Colonic mucosa (tissue), 4 donors: ENCODE measurements at regions not wholly inside any gene's neighbourhood (a gene's known extent, or its start where the extent isn't known, plus 50 kb on each side); places are given as distances from the start of the nearest gene placed in this dataset.
"Not testable (repeated sequence)": the region's sequence is repeated elsewhere in the genome, so short reads cannot be mapped to it uniquely, and the experiment has no call there.

Experiments used
- DNase-seq: peaks from one replicate; pipeline ENCODE4 v3.0.0-alpha.2; 2020
- H3K27ac ChIP-seq: fragments of 200-600 bp; one replicate; pipeline ENCODE4 v1.8.0; 2021
- H3K27me3 ChIP-seq: fragments of 200-600 bp; one replicate; pipeline ENCODE4 v1.8.0; 2021
- H3K36me3 ChIP-seq: fragments of 200-600 bp; one replicate; pipeline ENCODE4 v1.8.0; 2021
- H3K4me1 ChIP-seq: fragments of 200-600 bp; one replicate; pipeline ENCODE4 v1.8.0; 2021; ENCODE audit warnings: mild to moderate bottlenecking
- H3K4me3 ChIP-seq: fragments of 200-600 bp; one replicate; pipeline ENCODE4 v1.8.0; 2021
- H3K9ac ChIP-seq, 2 donors: one replicate each; pipeline ENCODE4 v1.7.0; 2013; ENCODE audit warnings: control low read depth in 2 of 2, low read depth in 2 of 2, low read length in 2 of 2
- H3K9me3 ChIP-seq: fragments of 200-600 bp; one replicate; pipeline ENCODE4 v1.8.0; 2021
- CTCF ChIP-seq: fragments of 200-600 bp; IDR thresholded peaks from one replicate; pipeline ENCODE4 v1.8.0; 2022; ENCODE audit warnings: antibody characterized with exemption, mild to moderate bottlenecking
- intact Hi-C: fragments of 100-400 bp; cut with DNase I; formaldehyde crosslinking; loops from one replicate; pipeline ENCODE4 v1.14.1; 2022
- donor health status: healthy.
- donor health status: DM: no; HTN: no; CAD: no.
- donor health status: DM: no; HTN: no; CAD: no.

GRCh38 chr10:81502677-81503359 is 372.2 kb upstream of the NRG3 start:
- Histone ChIP-seq H3K9ac (no peak overlapping the region), H3K27me3 (no peaks in the 10 kb centered on the region), H3K9me3 (no peaks in the 10 kb centered on the region), H3K4me3 (no peak overlapping the region), H3K4me1 (no peaks in the 10 kb centered on the region), H3K27ac (no peak overlapping the region), H3K36me3 (no peaks in the 10 kb centered on the region)
- DNase-seq: no peak
- no peak for TF ChIP-seq CTCF
- intact Hi-C loops: no loop called here

GRCh38 chr10:81505777-81506176 is 369.2 kb upstream of the NRG3 start:
- H3K9ac ChIP-seq, H3K4me1 ChIP-seq, H3K4me3 ChIP-seq, intact Hi-C loops, H3K36me3 ChIP-seq, H3K27me3 ChIP-seq, H3K9me3 ChIP-seq, H3K27ac ChIP-seq, DNase-seq: not testable (repeated sequence)

- H3K27me3 ChIP-seq: no peaks in the 10 kb centered on the region
- intact Hi-C loops: no loop called here
- no peak overlapping the region for H3K27ac ChIP-seq
- no peaks in the 10 kb centered on the region for H3K36me3 ChIP-seq
- no peak overlapping the region for H3K9ac ChIP-seq
- no peaks in the 10 kb centered on the region for H3K4me1 ChIP-seq
- no peak for DNase-seq
- TF ChIP-seq CTCF: no peak
- no peaks in the 10 kb centered on the region for H3K9me3 ChIP-seq
- no peak overlapping the region for H3K4me3 ChIP-seq
These were observed 360.2 kb upstream of the NRG3 start for GRCh38 chr10:81514811-81515210.

- Histone ChIP-seq H3K27me3 (no peaks in the 10 kb centered on the region), H3K27ac (no peak overlapping the region), H3K36me3 (no peaks in the 10 kb centered on the region), H3K4me3 (no peak overlapping the region), H3K4me1 (no peaks in the 10 kb centered on the region), H3K9me3 (no peaks in the 10 kb centered on the region), H3K9ac (no peak overlapping the region)
- DNase-seq: no peak
- no peak for TF ChIP-seq CTCF
- intact Hi-C loops: no loop called here
These were observed 354.3 kb upstream of the NRG3 start for GRCh38 chr10:81520688-81521087.

GRCh38 chr10:81524467-81524866 is 350.5 kb upstream of the NRG3 start:
- no peaks in the 10 kb centered on the region for H3K36me3 ChIP-seq
- H3K27me3 ChIP-seq: no peaks in the 10 kb centered on the region
- intact Hi-C loops: no loop called here
- TF ChIP-seq CTCF: no peak
- no peak overlapping the region for H3K27ac ChIP-seq
- no peaks in the 10 kb centered on the region for H3K9me3 ChIP-seq
- H3K9ac ChIP-seq: no peak overlapping the region
- DNase-seq: no peak
- no peak overlapping the region for H3K4me3 ChIP-seq
- H3K4me1 ChIP-seq: no peaks in the 10 kb centered on the region

GRCh38 chr10:81532403-81532802 is 342.6 kb upstream of the NRG3 start:
- no peak overlapping the region for H3K4me3 ChIP-seq
- no peaks in the 10 kb centered on the region for H3K9me3 ChIP-seq
- no peak overlapping the region for H3K9ac ChIP-seq
- H3K4me1 ChIP-seq: no peaks in the 10 kb centered on the region
- H3K27ac ChIP-seq: no peak overlapping the region
- no peak for DNase-seq
- no peak for TF ChIP-seq CTCF
- H3K36me3 ChIP-seq: no peaks in the 10 kb centered on the region
- intact Hi-C loops: no loop called here
- H3K27me3 ChIP-seq: no peaks in the 10 kb centered on the region
